ENCODE measurements at regions not wholly inside any gene's neighbourhood (a gene's known extent, or its start where the extent isn't known, plus 50 kb on each side); places are given as distances from the start of the nearest gene placed in this dataset.

DNA sequence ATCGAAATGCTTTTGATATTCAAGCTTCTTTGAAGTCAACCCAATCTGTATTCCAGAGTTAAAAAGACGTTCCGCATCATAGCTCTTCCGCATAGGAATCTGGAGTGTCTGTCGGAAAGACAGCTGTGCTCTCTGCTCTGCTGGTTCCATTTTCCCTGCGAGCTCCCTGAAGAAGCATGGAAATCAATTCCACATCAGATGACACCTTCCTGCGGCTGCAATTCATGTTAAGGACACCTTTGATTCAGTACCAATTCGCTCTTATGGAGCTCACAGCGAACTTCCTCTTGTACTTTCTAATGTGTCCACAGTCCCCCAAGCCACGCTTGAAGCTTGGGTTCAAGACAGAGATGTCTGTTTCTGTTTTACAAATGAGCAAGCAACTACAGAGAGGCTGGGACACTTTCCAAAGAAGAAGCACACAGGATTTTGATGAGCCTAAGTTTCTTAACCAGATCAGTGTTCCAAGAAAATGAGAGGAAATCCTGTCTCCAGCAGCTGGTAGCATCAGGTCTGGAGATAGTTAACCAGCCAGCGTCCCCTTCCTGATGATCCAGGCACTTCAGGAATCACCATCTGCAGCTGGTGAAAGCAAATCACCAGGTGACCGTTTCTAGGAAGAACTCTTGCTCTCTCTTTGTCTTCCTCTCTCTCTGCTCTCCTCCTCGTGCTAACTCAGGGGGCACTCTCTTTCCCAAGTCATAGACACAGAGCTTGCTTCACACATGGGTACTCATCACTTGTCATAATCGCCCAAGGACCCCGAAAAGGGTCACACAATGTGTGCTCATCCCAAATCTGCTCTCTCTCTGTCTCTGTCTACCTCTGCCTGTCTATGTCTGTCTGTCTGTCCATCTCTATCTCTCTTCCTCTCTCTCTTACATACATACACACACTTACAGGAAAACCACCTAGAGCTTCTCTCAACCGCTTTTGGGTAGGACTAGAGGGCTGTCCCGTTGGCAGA lies 281.8 kb downstream of the FAM43A start:
- DNase-seq (ENCODE audit: low read depth, low spot score): no peak

DNA sequence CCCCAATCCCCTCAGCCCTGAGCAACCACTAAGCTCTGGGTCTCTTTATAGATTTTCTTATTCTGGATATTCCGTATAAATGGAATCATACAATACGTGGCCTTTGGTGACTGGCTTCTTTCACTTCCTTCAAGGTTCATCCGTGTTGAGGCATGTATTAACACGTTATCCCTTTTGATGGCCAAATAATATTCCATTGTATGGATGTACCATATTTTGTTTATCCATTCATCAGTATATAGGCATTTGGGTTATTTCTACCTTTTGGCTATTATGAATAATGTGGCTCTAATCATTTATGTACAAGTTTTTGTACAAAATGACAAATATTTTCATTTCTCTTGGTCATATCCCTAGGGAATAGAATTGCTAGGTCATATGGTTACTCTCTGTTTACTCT lies 284.4 kb downstream of the FAM43A start:
- no peak for DNase-seq (ENCODE audit: low read depth, low spot score)

- DNase-seq (ENCODE audit: low read depth, low spot score): no peak
Measured at GRCh38 chr3:194971009-194971408, 285.3 kb downstream of the FAM43A start.

- no peak for DNase-seq (ENCODE audit: low read depth, low spot score)
Measured at GRCh38 chr3:194971965-194972364, 286.3 kb downstream of the FAM43A start.

GRCh38 chr3:194972641-194973040 lies 287.0 kb downstream of the FAM43A start:
- DNase-seq (ENCODE audit: low read depth, low spot score): no peak

DNA sequence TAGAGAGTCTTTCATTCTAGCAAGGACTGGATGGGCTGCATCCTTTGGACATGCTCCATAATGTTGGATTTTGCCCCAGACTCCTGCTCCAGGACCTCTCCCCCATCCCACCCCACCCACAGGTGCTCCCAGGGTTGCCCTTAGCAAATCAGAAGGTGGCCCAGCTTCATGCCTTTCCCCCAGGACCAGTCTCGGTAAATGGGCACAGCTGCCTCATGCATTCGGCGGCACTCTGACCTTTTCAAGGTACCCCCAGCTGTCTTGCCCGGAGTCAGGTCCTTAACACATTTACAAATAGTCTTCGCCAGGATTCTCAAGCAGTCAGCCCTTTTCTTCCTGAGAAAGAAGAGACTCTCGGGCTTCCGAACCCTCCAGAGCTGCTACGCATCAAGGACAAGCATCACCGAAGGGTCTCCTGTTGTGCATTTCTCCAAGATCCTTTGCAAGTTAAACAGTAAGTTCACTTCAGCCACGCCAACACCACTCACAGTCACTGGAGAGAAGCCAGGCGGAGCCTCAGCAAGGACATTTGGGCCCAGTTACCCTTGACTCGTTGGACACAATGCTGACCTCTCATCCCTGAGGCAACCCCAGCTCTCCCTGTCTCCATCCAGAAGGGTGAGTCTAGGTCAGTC lies 287.8 kb downstream of the FAM43A start:
- DNase-seq (ENCODE audit: low read depth, low spot score): no peak

DNA sequence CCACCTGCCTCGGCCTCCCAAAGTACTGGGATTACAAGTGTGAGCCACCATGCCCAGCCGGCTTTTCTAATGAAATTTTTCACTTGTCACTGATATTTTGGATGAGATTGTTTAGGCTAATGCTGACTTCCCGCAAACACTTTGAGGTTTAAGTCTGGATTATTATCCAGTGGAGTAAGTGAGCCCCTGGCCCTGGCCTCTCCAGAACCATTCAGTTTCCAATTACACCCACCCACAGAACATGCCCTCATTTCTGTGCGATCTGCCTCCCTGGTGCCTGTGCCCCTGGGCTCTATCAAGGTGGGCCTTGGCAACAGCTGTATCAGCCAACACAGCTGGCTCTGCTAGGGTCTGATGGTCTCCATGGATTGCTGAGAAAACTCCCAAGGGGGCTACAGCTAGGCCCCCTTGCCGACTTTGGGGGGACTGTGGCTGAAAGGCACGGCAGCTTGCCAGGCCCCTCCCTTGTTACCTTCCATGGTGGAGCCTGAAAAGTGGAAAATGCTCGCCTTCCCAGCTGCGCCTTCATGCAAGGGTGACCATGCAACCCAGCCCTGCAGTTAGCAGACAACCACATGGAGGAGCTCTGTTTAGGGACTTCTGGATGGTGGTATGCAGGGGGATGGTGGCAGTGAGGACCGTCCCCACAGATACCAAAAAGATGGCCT lies 288.9 kb downstream of the FAM43A start:
- no peak for DNase-seq (ENCODE audit: low read depth, low spot score)

DNA sequence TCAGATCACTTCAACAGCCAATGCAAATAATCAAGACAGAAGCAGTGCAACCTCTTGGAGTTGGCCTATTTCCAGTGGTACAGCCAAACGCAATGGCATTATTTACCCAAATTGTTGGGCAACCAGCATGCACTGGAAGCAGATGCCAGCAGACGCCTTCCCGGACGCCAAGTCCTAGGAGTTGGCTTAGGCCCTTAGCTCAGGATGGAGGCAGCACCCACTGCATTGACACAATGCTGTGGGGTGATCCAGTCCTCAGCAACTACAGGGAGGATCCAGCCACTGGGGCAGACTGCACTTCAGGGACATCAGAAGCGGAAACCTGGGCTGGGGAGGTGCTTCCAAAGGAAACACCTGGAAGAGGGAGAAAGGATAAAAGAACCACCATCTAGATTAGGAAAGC lies 290.4 kb downstream of the FAM43A start:
- no peak for DNase-seq (ENCODE audit: low read depth, low spot score)

GRCh38 chr3:194976874-194977273 lies 291.2 kb downstream of the FAM43A start:
- no peak for DNase-seq (ENCODE audit: low read depth, low spot score)

DNA sequence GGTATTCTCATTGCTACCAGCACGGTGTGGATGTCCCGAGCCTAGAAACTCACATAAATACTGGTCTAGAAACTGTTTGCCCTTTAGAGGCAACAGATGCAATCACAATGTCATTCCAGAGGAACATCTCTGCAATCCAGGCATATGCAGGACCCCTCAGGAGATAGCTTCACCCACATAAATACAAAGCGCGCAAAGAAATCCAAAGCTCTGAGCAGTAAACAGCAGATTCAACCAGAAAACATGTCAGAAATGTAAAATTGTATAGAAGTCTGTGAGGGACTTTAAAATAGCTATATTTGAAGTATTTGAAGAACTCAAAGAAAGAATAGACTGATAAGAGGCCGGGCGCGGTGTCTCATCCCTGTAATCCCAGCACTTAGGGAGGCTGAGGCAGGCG lies 291.7 kb downstream of the FAM43A start:
- no peak for DNase-seq (ENCODE audit: low read depth, low spot score)

- DNase-seq (ENCODE audit: low read depth, low spot score): no peak
Measured at GRCh38 chr3:194979173-194979572, 291.8 kb downstream of the XXYLT1 start.

- no peak for DNase-seq (ENCODE audit: low read depth, low spot score)
Measured at GRCh38 chr3:194982472-194982871, 288.5 kb downstream of the XXYLT1 start.

DNA sequence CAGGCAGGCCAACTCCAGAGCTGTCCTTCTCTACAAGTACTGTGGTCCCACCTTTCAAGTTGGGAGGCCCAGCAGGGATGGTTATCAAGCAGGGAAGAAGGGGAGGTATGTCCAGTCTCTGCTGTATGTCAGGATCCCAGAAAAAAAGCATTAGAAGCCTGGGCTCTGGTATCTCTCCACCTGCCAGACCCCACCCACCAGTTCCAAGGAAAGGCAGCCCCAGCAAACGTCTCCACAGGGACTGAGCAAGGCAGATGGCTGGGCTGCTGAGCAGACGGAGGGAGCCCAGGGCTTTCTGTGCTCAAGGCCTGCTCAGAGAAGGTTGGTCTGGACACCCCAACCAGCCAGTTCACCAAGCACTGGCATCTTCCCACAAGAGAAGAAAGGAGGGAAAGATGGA lies 287.8 kb downstream of the XXYLT1 start:
- no peak for DNase-seq (ENCODE audit: low read depth, low spot score)

- no peak for DNase-seq (ENCODE audit: low read depth, low spot score)
Measured at GRCh38 chr3:194983620-194984019, 287.3 kb downstream of the XXYLT1 start.

GRCh38 chr3:194984066-194984465 lies 286.9 kb downstream of the XXYLT1 start:
- no peak for DNase-seq (ENCODE audit: low read depth, low spot score)

DNA sequence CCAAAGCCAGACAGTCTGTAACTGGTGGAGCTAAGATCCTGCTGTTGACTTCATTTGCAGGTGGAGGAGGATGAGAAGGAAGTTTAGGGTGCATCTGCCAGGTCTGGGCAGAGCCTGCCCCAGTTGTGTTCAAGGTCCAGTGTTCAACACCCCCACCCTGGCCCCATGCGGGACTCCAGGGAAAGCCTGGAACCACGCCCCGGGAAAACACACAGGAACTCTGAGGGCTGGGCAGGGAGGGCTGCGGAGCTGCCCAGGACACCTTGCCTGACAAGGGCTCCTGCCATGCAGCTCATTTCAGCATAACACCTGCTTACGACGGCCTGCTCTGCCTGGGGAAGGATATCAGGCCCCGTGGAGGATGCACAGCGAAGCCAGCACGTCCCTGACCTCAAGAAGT lies 286.3 kb downstream of the XXYLT1 start:
- no peak for DNase-seq (ENCODE audit: low read depth, low spot score)

DNA sequence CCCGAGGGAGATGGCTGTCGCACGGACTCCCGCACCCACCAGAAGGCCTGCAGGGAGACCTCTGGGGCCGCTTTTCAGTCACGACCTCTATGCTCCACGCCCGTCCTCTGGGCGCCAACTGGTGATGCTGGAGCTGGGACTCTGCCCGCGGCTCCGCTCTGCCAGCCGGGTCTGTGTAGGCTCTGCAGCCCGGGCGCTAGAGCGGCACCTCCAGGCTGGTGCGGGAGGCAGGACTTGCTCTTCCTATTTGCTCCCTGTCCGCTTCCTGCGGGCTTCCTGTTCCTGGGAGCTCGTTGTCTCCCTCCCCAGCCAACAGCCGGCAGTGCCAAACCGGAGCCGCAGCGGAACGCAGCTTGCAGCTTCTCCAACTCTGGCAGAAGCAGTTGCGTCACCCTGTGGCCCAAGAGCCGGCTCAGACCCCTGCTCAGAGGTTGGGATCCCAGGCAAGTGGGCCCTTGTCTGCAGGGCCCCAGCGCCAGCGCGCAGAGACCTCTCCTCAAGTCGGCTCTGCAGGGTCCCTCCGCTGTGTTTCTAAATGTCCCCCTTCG lies 285.9 kb downstream of the XXYLT1 start:
- DNase-seq (ENCODE audit: low read depth, low spot score): peak; percentile 96

- no peak for DNase-seq (ENCODE audit: low read depth, low spot score)
Measured at GRCh38 chr3:194986208-194987043, 284.5 kb downstream of the XXYLT1 start.

DNA sequence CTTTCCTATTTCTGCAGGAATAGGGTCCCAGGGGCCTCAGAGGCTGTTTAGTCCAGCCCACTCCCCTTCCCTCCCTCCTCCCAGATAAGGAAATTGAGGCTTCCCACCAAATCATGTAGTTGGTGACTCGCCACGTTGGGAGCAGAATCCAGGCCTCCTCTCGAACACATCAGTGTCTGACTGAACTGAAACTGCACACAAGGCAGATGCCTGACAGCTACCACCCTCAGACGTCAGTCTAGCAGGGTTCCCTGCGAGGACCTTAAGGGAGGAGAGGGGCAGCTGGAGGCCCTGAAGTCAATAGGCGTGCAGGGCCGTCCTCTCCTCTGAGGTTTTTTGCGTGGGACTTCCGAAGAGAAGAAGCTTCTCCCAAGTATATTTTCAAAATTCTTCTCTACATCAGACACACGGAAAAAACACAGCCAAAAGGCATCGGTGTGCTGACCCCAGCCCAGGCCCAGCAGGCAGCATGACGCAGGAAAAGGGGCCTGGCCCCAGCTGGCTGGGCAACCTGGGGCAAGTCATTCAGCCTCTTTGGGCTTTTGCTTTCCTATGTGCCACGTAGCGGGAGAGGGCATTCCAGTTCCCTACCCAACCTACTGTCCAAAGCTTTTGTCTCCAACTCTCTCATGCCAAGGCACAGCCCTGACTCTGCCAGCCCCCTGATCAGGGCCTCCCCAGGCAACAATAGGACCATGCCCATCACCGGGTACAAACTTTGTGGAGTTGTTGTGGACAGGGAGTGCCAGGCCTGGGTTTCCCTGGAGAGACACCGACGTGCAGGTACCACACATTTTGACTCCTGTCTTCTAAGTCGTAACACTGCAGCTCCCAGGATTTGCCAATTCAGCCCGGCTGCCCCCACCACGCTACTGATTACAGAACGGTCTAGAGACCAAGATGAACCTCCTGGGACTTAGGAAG lies 283.1 kb downstream of the XXYLT1 start:
- no peak for DNase-seq (ENCODE audit: low read depth, low spot score)

DNA sequence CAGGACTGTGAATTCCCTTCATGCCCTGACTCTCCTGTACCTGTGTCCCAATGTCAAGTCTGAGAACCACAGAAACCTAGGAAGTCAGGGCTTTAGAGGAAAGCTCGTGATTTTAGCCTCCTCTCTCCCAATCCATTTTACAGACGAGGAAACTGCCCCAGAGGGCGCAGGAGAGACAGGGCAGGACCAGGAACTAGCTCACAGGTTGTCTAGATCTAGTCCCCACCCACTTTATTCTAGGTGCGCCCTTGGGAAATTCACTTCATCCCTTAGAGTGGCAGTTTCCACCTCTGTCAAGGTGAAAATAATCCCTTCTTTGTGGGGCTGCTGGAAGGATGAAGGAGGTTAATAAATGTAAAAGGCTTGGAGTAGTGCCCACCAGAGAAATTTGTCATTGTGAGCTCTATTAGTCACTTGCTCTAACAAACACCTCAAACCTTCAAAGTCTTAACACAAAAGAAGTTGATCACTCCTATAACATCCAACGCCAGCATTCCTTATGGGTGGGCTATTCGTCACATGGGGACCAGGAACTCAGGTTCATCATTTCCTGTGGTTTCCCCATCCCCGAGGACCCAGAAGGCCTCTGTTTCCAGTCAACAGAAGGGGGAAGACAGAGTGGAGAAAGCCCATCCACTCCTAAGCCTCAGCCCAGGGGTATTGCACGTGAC lies 282.3 kb downstream of the XXYLT1 start:
- no peak for DNase-seq (ENCODE audit: low read depth, low spot score)
